ENCODE measurements at regions not wholly inside any gene's neighbourhood (a gene's known extent, or its start where the extent isn't known, plus 50 kb on each side); places are given as distances from the start of the nearest gene placed in this dataset.
"Not testable (repeated sequence)": the region's sequence is repeated elsewhere in the genome, so short reads cannot be mapped to it uniquely, and the experiment has no call there.

DNA sequence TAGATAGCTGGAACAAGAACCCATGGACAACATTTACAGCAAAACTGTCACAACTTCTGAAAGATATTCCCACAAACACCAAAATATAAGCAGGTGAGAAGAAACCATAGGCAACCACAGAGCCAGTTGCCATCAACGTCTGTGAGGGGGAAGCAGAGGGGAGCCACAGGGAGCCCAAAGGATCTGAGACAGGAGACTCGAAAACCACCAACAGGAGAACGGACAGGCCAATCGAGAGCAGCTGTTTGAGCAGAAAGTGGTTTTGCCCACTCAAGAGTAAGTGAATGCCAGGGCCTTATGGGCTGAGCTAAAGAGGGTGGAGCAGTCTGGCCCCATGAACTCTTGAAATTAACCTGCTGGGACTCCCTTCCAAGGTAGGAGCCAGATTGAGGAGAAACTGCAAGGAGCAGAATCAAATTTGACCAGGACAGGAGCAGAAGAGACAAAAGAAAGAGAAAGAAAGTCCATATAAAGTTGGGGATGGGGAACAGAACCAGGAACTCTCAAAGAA lies 195.4 kb downstream of the ANKRD60 start:
- no peak for DNase-seq

DNA sequence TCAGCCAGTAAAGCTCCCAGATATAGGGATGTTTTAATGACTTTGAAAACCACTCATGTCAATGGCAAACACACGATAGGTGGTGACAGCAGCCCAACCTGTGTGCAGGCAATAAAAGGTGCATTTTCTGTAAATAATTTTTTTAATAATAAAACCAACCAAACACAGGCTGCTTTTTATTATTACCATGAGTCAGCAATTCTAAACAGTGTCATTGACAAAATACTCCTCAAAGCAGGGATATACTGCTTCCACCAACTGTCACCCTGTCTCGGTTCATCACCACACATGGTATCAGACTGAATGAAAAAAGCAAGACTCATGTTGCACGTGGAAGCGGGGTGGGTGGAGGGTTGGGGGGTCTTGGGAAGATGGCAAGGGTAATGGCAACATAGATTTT lies 195.9 kb downstream of the ANKRD60 start:
- no peak for DNase-seq

DNA sequence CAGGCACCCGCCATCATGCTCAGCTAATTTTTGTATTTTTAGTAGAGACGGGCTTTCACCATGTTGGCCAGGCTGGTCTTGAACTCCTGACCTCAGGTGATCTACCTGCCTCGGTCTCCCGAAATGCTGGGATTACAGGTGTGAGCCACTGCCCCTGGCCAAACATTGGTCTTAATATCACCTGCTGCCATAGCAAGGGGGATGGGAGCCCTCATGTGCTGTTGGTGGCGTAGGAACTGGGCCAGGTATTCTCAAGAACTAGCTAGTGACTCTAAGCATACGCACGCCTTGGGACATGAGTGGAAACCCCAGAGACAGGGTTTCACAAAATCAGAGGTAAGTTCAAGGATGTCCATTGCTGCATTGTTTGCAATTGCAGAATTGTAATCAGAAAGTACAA lies 197.1 kb downstream of the ANKRD60 start:
- DNase-seq, result not testable (repeated sequence)

DNA sequence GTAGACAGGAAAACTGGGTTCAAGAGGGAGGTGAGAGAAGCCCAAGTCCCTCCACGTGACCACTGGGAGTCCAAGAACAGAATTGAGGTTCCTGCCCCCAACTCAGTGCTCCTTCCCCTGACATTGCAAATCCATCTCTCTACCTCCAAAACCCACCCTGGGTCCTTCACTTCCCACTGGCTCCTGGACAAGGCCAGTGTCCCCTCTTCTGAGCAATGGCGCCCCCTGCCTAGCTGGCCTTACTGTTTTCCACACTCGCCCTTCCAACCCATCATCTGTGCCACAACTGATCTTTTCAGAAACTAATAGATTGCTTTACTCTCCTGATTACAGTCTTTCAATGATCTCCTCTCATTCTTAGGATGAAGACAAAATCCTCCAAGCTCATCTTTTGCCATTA lies 200.3 kb downstream of the ANKRD60 start:
- no peak for DNase-seq

DNA sequence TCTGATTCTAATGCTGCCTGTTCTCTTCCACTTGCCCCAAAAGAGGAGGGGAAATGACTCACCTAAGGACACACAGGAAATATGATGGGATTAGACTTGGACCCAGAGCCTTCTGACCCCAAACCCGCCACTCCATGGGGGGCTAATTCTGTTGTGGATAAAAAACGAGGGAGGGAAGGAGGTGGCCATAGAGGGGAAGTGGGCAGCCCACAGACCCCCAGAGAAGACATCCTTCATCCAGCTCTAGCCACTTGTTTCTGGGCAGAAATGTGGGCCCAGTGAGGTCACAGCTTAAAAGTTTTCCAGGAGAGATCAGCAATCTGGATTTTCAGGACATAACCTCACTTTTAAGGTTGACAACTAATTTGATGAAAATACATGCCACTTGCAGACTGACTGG lies 202.1 kb downstream of the ANKRD60 start:
- no peak for DNase-seq

DNA sequence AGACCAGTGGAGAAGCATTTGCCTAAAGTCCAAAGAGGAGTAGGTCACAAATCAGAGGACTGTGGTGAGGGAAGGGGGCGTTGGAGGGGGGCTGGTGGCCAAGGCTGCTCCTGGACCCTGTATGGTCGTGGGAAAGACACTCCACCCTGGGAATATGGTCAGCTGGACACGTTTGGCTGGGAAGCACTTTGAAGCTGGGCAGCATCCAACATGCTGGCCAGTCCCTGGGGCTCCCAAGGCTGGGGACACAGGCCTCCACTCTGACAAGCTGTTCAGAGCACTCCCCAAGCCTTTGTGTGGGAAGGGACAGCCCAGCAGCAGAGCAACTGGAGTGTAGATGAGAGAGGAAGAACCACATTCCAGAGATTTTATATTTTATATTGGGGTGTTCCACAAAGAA lies 203.2 kb downstream of the ANKRD60 start:
- no peak for DNase-seq

DNA sequence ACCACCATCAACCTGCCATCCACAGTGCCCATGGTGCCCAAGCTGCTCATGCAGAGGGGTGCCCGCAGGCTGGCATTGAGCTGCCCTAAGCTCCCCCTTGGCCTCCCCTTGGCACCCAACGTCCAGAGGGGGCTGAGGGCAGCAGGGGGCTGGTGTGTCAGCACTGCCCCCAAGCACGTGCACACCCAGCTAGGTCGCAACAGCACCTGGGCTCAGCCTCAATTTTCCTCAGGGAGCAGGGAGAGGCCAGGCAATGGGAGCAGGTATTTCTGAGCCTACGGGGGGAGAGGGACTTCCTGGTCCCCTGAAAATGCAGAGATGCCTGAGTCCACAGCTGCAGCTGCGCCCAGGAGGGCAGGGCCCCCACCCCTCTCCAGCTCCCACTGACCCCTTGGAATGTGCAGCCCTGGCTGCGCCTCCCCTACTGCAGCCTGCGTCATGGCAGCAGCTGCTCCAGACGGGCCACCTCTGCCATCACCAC lies 204.2 kb downstream of the ANKRD60 start:
- DNase-seq, result no peak

DNA sequence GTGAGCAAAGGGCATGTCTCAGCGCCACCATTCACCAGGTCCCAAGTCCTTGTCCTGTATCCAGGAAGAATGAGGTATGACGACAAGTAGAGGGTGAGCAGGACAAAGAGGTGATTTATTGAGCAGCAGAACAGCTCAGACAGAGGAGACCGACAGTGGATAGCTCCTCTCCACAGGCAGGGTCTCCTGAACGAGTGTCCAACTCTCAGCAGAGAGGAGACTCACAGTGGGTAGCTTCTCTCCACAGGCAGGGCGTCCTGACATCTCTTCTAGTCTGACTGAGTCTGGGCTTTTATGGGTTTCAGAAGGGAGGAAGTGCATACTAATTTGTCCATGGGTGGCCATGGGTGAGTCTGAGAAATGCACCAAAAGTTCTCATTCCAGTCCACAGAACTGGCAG lies 204.7 kb downstream of the ANKRD60 start:
- no peak for DNase-seq

DNA sequence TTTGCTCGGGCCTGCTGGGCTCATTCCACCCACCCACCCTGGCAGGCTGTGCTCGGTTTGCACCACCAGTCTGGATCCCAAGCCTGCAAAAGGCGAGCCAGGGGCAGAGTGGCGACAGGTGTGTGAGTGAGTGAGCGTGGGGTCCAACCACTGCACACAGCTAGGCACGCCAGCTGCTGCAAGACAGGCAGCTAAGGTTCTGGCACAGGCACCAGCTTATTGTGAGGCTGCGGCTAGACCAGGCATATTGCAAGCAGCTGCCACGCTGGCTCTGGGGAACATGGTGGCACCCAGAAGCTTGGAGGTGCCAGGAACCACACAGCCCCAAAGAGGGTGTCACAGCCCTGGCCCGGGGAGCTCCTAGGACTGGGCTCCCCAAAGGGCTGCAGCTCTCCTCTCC lies 205.1 kb downstream of the ANKRD60 start:
- no peak for DNase-seq

DNA sequence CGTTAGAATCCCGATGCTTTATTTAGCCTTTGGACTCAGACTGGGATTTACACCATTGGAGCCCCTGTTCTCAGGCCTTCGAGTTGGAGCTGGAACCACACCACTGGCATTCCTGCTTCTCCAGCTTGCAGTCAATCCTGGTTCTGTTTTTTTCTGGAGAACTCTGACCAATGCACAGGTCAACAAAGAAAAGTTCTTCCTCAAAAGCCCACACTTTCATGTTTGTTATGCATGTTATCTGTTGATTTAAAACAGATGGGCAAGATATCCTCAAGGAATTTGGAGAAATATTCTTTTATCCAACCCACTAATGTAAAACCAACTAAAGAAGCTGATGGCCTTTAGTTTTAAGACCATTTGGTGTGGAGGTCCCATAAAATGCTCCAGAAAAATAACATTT lies 205.7 kb downstream of the ANKRD60 start:
- DNase-seq, result no peak

DNA sequence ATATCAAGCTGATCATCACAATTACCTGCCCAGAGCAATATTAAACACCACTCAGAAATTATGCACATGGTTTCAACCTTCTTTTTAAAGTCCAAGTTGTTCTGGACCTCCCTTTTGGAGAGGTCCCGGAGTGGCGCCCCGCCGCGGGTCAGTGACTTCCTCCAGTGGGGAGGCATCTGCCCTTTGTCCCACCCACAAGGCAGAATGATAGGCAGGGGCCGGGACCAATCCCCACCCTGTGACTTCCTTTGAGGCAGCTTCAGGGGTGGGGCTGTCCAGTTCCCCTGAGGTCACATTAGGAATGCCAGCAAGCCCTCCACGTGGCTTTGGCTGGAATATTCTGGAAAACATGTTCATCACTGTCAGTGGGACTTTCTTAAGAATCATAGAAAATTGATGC lies 207.0 kb downstream of the ANKRD60 start:
- DNase-seq, result no peak

DNA sequence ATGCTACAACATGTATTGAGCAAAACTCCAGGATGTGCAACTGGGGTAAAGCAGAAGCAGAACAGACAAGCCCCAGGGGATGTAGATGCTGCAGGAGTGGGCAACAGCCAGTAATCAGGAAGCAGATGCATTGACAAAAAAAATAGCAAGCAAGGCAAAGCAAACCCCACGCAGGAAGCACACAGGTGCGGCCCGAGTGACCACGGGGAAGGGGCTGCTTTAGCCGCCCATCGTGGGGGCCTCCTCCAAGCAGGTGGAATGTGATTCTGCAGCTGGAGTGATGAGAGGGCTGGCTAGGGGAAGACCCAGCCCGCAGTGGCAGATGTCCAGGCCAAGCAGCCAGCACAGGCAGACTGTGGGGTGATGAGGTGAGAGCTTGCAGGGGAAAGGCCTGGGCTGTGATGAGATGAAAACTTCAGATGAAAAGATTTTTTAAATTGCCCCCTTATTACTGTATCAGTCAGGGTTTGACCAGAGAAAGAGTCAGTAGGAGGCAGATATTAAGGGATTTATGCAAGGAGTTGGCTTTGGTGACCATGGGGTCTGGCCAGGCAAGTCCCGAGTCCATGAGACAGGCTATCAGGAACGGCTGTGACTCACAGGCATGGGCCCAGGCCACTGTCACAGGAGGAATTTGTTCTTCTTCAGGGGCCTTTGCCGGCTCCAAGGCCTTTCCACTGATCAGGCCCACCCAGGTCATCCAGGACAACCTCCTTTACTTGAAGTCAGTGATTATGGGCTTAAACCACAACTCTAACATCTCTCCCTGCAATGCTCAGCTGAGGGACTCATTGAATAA lies 207.6 kb downstream of the ANKRD60 start:
- no peak for DNase-seq

DNA sequence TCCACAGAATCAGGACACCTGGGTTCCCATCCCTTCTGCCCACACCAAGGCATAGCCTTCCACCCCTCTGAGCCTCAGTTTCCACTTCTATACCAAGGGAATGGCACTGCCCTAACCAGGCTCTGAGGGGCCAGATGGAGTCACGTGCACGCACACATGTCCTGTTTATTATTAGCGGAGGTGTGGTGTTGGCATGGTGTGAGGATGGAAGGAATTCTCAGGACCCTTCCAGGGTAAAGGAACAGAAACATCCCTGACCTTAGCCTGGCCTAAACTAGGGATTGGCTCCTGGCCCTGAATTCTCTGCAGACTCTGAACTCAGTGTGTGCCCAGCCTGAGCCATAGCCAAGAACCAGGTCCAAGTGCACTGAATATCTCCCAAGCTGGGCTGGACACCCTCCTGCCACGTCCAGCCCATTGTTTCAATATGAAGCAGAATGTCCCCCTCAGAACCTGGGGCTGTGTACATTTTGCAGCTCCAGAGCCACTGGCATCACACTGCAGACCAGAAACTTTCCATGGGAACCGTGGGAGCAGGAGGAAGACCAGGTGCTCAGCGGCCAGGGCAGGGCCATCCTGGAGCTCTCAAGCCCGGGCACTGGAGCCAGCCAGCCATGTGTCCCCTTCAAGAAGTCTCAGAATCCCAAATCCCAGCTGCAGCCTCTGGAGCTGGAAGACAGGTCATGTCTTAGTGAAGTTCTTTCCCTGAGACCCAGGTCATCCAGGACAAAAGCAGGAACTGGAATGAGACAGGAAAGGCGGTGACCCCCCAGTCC lies 208.4 kb downstream of the ANKRD60 start:
- no peak for DNase-seq

DNA sequence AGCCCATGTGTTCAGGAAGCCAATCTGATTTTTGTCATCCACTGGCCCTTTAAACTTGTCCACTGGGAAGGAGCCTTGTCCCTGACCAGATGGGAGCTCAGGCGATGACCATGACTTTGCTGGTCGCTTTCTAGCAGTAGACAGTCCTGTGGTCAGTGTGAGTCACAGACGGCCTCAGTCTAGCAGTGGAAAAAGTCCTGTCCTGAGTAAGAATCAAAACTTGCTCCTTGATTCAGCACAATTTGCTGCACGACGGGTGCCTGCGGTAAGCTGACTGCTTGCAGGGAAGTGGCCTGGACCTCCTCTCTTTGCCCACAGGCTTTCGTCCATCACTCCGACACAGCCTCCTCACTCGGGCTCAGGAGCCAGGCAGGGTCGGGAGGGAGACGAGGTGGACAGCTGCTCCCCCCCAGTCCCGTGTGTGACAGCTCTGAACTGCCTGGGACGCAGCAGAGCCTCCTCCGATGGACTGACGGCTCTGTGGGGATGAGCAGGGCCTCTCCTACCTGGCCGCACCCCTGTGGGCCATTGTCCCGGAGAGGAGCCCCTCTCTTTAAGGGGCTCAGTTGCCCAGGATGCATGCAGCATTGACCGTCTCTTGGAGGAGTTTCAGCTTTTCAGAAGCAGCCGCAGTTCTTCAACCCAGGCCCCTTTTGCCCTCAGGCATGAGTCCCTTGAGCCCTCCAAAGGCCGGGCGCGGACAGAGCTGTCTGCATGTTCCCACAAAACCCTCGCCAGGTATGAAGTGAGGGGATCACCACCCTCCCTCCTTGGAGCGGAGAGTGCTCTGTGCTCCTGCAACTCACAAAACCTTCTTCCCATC lies 209.2 kb downstream of the ANKRD60 start:
- DNase-seq, result no peak

DNA sequence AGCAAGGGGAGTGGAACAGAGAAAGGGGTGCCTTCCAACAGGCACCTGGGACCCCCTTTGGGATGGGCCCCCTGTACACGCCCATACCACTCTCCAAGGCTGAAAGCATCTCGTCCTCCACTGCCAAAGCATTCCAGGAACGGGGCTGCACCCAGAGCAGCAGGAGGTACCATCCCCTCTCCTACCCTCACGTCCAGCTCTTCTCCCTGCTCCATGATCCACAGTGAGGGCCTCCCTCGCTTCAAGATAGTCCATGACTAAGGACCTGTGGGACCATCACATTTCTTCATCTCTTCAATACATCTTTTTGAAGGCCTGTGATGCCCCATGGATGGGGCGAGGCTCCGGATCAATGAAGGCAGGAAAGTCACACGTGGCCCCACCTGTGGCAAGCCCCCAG lies 209.9 kb downstream of the ANKRD60 start:
- DNase-seq, result no peak

DNA sequence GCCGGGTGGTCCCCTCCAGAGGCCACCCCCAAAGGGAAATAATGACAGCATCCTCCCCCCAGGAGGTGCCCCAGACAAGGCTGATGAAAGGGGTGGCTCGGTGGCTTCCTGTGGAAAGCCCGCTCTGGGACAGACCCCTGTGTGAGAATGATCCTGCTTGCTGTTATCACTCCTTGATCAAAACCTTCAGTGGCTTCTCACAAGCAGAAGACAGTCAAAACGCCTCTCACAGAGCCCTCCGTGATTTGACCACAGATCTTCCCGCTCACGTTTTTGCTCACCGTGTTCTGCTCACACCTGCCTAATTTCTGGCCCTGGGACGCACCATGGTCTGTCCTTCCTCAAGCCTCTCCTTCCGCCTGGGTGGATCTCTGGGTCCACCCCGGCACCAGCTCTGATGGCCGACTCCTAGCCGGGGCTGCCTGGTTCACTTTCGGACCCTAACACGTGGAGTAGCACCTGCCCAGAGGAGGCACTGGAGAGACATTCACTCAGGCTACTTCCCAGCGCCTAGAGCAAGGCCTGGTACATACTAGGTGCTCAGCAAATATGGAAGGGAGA lies 210.4 kb downstream of the ANKRD60 start:
- no peak for DNase-seq

DNA sequence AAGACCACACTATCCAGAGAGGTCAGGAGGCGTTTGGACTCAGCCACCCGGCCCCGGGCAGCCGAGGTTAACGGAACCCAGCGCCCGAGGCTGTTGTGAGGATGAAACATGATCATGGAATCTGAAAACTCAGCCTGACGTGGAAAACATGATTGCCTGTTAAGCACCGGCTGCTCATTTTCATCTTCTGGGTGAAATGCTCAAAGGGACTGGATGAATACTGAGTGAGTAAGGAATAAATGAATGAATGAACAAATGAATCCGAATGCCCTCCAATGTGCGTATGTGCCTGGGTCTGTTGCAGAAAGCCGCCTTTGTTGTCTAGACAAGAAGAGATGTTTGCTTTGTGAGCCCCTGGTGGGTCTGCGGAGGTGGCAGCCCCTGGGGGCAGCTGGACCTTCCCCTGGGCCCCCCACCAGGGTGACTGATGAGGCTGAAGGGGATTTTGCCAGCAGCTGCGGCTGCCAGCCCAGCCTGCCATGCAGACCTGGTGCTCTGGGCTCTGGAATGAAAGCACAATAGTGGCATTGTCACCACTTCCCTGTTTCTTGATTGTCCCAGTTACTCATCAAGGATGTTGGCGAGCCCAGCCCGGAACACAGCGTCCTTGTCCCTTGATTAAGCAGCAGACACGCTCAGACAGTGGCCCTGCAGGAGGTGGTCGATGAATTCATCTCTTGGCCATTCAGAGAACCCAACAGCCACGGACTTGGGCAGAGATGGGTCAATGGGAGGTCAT lies 211.1 kb downstream of the ANKRD60 start:
- DNase-seq, result no peak

DNA sequence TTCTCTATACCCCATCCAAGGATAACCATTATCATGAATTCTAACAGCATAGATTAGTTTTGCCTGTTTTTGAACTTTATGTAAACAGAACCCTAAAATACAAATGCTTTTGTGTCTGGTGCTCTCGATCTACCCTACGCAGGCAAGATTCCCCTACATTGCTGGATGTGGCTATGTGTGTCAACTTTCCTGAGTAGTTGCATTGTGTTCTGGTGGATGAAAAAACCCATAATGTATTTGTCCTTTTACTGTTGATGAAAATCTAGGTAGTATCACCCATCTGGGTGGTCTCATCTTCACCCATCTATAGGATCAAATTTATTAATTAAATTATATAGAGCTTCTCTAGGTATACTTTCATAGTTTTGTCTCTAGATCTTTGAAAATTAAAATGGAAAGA lies 211.7 kb downstream of the ANKRD60 start:
- no peak for DNase-seq

DNA sequence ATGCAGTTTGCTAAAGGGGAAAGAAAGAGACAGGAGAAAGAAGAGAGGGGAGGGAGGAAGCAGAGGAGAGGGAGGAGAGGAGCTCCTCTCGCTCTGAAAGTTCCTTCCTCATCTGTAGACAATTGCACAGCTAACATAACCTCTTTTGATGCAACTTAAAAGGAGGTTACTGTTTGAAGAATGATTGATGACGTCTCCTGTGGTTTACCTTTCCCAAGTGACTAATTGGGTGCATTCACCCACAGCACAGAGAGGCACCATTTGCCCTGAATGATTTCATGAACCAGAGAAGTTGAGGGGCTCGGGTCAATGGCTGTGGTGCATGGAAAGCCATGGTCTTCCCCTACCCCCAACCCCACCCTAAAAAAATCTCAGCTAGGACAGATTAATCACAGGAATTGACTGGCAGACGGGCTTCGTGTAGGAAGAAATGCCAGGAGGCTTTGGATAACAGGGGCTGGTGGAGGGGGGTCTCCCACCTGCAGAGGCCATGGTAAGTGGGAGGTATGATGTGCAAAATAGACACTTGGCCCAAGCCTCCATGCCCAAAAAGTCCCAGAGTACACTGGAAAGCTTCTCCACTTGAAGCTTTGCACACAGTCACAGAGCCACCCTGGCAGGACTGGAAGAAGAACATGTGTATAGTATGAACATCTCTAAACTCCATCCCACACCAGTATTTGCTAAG lies 213.7 kb downstream of the ANKRD60 start:
- no peak for DNase-seq

DNA sequence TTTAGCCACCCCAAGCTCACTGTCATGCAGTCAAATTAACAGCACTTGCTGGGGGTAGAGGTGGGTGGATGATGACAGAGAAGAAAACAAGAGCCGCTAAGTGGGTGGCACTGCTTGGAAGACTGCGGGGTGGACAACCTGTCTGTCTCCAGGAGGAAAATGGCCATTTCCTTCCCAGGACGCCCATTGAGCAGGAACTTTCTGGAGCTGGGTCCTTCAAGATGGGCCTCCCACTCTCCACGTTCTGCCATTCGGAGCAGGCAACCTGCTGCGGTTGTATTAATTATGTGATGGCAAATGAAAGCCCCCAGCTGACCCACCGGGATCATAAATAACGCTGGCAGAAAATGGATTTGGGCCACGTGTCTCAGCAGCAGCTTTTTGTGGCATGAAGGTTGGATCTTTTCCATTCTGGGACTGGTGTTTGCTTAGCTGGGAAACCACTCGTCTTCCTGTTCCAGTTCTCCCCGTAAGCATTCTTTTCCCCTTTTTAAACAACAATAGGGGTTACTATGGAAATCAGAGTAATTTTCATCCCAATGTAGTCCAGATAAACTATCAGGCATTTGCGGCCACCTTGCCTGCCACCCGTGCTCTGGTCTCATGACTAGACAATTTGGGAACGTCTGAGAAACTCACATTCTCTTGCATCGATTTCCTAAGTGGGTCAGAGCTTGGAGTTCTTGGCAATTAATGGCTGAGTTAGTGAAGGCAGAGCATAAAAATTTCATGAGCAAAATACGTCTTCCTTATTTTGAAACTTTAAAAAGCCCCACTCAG lies 215.5 kb downstream of the ANKRD60 start:
- no peak for DNase-seq

Data from activated CD4-positive, CD25-positive, alpha-beta regulatory T cell treated with anti-CD3 and anti-CD28 coated beads, Interleukin-2, amount 50 U/mL, for 72 hours (primary cell).